Stimulated activated CD8-positive, alpha-beta memory T cell treated with anti-CD3 and anti-CD28 coated beads, Interleukin-15, amount 100 ng/mL, for 24 hours (primary cell): ENCODE measurements at regions not wholly inside any gene's neighbourhood (a gene's known extent, or its start where the extent isn't known, plus 50 kb on each side); places are given as distances from the start of the nearest gene placed in this dataset.
"Not testable (repeated sequence)": the region's sequence is repeated elsewhere in the genome, so short reads cannot be mapped to it uniquely, and the experiment has no call there.

Source experiments
- DNase-seq: peaks from one replicate; pipeline ENCODE4 v3.0.0-alpha.2; 2020; ENCODE audit warnings: low read depth

DNA sequence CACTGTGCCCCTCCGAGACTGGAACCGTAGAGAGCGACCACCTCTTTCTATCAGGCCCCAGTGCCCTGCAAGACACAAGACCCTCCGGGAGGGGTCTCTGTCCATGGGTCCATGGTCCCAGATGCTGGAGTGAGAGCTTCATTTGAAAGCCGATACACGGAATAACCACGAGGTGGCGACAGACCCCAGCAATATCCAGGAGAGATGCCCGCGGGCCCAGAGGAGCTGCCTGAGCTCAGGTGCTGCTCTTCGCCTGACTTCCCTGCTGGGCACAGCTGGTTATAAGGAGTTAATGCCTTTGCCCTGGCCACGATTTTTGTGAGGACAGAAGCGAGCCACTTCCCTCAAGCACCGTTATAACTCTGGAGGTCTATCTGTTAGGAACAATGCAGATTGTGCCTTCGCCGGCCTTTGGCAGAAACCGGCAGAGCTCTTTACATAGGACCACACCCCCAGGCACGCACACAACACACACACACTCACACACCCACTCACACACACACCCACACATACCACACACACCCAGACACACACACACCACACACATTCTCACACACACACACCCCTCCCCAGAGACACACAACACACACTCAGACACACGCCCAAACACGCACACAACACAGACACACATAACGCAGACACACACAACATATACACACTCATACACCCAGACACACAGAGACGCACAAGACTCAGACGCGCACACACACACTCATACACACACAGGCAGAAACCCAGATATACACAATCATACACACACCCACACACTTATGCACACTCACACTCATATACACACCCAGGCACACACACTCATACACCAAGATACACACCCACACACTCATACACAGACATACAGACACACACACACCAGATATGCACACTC, 436.4 kb downstream of the SOX9 start:
- peak; percentile 13 for DNase-seq

DNA sequence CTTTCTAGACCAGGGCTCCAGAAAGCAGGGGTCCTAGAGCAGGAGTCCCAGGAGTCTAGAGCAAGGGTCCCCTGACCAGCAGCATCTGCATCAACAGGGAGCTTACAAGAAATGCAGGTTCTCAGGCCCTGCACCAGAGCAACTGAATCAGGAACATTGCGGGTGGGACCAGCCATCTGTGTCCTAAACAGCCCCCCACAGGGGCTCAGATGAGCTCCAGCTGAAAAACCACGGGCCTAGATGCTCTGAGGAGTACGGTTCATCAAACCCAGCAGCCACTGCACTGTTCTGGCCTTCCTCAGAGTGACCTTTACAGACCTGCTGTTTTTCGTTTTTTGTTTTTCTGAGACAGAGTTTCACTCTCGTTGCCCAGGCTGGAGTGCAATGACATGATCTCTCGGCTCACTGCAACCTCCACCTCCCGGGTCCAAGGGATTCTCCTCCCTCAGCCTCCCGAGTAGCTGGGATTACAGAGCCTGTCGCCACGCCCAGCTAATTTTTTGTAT, 438.2 kb downstream of the SOX9 start:
- DNase-seq: no peak

DNA sequence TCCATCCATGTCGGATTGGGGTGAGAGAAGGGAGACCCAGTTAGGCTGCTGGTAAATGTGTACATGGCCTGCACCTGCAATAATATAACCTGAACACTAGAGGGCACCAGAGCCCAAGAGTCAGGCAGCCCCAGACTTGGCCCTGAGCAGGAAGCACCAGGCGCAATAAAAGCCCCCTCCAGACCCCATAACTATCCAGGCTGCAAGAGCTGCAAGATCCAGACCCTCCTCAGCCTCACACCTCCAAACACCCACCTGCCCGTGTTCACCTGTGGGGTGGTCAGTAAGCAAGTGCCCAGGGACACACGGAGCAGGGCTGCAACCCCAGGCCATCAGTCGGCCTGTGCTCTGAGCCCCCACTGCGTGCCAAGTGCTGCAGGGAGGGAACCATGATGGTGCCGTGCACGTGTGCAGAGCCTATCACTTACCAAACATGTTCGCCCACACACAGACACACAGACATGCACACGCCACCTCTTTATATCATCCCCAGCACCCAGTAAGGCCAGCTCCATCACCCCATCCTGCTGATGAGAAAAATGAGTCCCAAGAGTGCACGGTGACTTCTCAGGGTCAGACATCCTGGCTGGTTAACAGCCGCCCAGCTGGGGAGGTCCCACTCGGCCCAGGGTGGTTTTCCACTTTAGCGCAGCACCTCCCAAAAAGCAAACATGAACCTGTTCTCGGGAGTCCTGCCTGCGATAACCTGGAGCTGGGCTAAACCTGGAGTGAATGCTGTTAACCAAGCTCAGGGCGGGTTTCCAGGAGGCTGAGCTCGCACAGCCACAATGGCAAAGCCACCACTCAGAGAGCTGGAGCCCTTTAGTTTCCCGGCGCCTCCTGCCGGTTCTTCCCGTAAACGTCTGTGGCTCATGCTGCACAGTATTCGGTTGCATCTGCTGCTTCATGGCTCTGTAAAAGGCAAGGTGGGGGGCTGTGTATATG, 439.8 kb downstream of the SOX9 start:
- DNase-seq: peak; percentile 11

DNA sequence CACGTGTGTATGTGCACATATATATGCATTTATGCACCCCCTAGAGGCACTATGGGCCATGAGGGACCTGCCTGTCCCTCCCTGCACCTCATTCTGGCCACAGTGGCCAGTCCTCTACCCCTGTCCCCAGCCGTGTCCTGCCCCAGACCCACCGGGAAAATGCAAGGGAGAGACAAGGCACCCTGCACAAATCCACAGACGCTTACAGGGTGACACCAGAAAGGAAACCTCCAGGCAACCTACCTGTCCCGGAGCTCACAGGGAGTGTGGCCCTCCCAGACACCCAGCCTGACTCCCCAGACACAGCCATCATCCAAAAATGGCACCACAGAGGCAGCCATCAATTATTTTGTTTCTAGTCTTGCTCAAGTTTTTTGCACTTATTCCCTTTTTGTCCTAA, 440.4 kb downstream of the SOX9 start:
- no peak for DNase-seq

DNA sequence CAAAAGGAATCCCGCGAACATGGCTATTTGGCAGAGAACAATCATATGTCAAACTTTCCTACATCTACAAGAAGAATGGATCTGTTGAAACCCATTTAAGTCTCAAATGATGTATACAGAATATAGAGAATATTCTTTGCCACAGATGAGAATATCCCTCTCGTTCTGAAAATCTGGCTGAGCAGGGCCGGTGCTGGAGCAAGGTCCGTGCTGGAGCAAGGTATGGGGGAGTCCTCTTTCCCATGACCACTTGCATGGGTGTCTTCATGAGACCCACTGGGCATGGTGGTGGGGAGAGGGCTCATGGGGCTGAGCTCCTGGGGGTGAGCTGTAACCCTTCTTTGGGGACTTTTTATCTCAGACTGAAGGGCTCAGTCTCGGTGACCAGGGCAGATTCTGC, 440.9 kb downstream of the SOX9 start:
- DNase-seq: no peak

DNA sequence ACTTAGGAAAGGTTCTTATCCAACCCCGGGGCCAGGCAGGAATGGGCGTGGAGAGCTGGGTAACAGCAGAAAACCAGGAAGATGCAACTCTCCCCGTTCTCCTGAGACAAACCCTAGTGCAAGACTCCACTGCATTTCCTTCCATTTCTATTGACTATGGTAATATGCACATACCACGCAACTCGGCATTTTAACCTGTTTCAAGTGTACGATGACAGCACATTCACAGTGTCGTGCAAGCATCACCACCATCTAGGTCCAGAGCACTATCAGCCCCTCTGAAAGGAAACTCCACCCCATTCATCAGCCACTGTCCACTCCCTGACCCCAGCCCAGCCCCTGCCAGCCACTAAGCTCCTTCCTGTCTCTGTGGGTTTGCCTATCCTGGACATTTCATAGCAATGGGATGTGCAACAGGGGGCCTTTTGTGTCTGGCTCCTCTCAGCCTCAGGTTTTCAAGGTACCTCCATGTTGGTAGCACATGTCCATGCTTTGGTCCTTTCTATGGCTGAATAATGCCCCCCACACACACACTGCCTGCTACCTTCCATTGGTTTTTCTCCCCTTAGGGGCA, 441.9 kb downstream of the SOX9 start:
- no peak for DNase-seq

DNA sequence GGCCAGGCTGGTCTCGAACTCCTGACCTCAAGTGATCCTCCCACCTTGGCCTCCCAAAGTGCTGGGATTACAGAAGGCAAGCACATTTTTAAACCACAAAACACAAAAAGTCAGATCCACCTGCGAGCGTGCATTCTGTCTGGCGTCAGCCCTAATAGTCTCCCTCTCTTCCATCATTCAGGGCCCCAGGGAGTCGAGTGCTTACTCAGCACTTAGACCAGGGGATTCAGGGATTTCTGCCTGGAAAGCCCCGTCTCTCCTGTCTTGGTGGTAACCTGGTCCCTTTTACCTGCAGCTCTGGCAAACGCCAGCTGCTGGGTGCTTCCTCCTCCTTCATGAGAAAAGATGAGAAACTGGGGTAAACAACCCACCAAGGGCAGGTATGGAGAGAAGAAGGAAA, 443.1 kb downstream of the SOX9 start:
- DNase-seq: no peak

DNA sequence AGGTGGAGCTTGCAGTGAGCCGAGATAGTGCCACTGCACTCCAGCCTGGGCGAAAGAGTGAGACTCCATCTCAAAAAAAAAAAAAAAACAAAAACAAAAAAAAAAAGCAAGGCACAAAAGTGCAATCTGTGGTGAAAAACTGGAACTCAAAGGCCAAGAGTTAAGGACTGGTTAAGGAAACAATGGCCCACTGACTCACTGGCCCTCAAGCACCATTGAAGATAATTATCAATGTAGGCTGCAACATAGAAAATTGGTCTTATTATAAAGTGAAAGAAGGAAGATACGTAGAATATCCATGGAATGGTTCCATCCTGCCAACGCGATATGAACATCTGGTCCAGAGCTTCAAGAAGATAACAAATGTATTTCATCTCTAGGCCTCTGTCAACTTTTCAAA, 444.2 kb downstream of the SOX9 start:
- no peak for DNase-seq

DNA sequence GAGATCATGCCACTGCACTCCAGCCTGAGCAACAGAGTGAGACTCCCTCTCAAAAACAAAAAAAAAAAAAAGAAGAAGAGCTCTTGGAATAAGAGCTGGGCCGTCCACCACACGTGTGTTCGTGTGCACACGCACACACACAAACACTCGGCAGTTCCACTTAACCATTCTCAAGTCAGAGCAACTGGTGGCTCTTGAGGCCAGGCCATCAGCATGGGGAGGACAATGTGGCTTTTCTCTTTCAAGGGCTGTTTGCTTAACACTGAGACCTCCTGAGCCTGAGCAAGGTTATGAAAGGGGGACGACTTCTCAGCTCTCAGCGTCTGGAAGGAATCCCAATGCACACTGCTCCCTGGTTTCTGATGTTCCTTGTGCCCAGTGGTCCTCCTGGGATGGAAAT, 444.9 kb downstream of the SOX9 start:
- no peak for DNase-seq

DNA sequence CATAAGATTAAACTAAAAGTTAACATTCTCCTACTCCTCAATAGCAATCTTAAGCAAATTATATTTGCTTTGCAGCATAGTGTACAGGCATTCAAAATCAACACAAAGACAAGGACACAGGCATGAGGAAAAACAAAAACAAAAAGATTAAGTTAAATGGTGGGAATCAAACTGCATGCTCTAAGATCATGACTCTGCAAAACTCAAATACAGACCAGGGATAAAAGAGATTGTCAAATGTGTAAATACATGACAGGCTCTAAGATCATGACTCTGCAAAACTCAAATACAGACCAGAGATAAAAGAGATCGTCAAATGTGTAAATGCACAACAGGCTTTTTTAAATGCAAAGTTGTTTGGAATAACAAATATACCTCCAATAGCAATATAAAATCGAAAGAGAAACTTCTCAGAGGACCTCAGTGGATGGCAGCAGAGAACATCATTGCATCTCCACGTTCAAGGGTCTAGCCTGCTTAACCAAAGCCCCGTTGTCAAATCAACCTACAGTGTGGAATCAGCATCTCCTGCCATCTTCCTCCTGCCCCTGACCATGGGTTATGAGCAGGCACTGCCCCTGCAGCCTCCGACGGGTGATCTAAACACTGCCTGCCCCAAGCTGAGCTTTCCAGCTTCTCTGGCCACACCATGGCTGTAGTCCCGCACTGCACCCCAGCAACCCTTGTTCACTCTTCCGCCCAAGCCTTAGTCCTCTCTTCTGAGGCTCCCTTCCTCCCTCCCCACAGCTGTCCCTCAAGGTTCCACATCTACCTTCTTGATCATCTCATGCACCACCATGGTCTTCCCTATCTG, 446.1 kb downstream of the SOX9 start:
- no peak for DNase-seq

DNA sequence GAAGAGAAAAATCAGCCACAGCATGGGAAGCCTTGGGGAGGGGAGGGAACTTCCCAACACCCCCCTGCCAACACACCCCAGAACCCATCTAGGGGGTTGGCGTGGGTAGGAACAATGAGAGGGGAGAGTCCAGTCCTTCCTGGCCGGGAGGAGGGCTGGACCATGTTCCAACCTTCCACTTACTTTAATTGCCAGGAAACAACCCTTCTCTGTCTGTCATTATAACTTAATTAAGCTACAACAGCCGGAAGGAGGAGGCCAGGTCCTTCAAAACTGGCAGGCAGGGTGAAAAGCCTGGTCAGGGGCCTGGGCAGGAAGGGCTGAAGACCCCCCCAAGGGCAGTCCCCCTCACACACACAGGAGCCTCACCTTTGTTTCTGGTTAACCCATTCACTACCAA, 447.0 kb downstream of the SOX9 start:
- no peak for DNase-seq

DNA sequence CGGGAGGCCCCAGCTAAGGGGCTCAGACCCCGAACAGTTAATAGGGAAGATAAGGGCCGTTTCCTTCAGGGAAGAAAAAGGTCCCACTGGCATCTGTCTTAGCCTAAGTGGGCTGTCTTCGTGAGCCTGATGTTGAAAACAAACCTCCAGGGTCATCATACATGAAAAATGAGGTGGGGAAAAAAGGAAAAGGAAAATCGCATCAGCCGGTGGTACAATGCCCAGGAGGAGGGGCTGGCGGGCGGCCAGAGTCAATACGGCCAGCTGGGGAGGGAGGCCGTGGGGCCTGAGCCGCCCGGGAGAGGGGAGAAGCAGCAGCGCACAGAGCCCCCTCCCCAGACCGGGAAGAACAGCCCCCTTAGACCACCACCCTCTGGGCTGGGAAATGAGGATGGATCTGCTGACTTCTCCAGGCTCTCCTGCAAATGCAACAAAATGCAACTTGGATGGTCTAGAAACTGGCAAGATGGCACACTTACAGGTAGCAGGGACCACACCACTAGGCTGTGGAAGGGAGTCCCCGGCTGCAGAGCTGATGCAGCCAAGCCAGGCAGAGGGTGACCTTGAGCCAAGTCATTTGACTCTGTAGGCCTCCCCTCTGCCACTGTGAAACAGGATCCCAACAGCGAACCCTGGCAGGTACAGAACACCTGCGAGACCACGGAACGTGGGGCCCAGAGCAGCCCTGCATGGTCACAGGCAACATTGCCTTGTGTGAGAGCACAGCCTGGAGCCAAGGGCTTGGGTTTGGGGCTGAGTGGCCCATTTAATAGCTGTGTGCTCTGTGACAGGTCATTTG, 448.5 kb downstream of the SOX9 start:
- no peak for DNase-seq

DNA sequence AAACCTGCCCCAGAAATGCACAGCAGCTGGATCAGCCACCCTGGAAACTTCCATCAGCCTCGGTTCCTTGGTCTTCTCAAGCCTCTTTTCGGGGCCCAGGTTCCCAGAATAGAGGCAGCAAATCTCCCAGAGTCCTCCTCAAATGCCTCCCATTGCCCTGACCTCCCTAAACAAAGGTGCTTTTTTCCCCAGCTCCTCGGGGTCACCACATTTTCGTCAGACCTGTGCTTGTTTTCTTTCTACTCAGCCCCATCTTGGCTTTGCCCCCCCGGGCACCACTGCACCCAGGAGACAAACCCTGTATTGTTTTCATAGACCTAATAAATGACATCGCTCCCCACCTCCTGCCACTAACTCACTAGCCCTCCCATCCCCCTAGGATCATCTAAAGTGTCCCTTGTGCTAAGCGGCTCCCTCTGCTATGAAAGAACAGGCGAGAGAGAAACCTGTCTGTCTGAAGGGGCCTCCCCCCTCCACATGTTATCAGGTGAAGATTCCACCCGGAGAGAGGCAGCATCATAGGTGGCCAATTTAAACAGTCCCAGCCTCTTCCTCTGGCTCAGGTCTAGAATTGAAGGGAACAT, 451.1 kb downstream of the SOX9 start:
- DNase-seq: no peak

DNA sequence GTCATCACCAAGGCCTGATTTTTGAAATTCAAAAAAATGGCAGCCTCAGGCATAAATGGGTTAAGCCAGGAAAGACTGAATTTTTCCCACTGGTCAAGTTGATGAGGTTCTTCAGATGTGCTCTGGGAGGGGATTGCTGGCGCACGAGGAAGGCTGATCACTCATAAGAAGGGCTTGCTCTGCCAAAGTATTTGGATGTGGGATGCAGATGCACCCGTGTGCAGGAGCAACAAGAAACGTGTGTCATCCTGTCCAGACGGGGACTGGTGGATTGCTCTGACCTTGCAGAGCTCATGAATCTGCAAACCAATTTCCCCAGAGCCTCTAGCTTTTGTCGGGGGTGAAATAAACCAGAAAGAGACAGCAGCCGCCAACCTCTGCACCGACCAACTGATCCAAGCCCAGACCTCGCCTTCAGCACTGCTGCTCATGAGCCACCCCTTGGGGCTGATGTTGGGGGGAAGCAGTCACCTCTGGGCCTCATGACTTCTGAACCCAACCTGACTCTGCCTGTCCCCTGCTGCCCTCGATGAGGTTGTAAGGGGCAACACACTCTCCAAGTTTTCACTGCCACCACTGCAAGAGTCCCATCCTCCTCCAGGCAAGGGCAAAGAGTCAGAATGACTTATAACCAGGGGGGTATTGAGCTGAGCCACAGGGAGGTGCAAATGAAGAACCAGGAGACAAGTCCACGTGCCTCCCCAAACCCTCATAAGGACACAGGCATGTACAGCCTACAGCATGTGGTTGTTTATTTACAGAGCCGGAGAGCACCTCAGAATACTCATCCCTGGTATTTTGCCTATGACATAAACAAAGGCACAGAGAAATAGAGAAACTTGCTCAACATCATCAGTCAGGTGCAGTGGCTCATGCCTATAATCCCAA, 452.0 kb downstream of the SOX9 start:
- DNase-seq: no peak

DNA sequence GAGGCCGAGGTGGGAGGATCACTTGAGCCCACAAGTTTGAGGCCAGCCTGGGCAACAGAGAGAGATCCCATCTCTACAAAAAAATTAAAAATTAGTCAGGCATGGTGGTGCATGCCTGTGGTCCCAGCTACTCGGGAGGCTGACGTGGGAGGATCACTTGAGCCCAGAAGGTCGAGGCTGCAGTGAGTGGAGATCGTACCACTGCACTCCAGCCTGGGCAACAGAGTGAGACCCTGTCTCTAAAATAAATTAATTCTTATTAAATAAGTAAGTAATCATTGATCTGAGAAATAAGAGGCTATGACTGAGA, 452.6 kb downstream of the SOX9 start:
- not testable (repeated sequence) for DNase-seq

DNA sequence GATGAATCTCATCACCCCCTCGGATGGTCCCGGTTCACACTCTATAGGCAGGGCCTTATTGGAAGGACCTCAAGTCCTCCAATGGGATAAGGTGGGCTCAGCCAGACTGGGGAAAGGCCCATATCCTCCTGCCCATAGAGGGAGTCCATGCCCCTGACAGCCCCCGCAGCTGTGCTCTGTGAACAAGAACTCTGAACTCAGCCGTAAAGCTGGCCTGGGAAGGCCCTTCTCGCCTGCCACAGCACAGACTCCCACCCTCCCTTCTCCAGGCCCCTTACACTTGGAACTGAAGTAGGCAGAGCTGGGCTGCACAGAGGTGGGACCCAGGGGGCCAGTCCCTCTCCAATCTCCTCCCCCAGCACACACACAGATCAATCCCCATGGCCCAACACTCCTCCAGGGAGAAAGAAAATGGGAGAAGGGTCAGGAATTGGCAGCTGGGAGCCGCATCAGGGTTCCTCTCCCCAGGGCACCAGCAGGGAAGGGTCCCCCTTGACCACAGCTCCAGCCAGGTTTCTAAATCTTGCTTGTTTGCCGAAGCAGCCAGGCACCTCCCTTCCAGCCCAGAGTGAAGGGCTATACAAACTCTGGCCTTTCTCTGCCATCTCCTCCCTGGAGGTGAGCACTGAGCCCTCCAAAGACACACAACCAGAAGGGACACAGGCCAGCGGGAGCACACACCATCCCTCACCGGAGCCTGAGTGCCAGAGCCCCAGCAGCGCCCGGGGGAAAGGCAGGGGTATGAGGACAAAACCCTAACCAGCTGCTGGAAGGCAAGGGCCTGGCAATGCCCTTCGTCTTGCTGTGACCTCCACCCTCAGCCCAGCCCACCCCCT, 454.1 kb downstream of the SOX9 start:
- no peak for DNase-seq

DNA sequence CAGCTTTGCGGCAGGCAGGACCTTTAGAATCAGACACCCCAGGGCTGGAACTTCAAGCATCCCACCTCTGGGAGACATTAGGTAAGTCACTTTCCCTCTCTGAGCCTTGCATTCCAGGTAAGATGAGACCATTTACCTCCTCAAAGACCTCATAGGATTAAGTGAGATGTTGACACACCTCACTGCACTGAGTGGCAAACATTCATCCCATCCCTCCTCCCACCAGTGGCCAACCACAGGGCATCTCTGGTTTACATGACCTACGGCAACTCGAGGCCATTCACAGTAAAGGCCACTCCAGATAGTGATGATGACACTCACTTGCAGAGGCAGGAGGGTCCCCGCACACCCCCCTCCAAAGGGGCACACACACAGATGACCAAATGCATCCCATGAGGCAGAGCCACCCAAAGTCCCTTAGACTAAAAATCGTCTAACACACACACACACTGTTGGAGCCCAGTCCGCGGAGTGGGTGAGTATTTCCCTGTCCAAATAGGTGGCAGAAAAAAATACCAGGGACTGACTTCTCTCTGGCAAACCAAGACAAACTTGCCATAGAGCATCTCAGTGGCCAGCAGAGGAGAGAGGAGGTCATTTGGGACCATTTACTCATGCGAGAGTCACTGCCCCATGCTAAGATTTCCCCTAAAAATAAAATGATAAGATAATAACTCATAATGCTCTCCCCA, 454.9 kb downstream of the SOX9 start:
- DNase-seq: no peak

DNA sequence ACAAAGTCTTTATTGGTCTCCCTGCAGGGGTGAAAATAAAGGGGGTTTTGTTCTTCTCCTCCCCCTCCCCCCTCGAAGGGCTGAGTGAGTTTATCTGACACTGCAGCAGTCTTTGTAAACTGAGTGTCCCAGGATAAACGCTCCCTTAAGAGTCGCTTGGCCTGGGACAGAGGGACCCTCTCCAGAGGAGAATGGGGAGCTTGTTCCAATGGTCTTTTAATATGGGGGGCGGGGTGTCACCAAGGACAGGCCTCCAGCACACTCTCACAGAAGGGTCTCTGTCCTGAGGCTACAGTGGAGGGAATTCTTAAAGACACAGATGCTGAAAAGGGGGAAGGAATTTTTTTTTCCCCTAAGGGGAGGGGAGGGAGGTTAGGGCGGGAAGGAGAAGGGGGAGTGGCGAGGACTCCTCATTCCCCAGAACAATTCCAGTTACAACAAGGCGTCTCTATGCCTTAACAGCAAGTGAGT, 455.5 kb downstream of the SOX9 start:
- no peak for DNase-seq
